ENCODE measurements at regions not wholly inside any gene's neighbourhood (a gene's known extent, or its start where the extent isn't known, plus 50 kb on each side); places are given as distances from the start of the nearest gene placed in this dataset.

GRCh38 chrX:121301356-121301755 lies 253.9 kb downstream of the GLUD2 start:
- no peaks in the 10 kb centered on the region for H3K4me1 Mint-ChIP-seq (ENCODE audit: low read depth)
- no peaks in the 10 kb centered on the region for H3K9me3 Mint-ChIP-seq
- no peaks in the 10 kb centered on the region for H3K36me3 Mint-ChIP-seq (ENCODE audit: low read depth)
- H3K27ac Mint-ChIP-seq, result no peak overlapping the region
- H3K27me3 Mint-ChIP-seq (ENCODE audit: low read depth), result no peaks in the 10 kb centered on the region
- no peak for DNase-seq (ENCODE audit: low spot score)
- no peak overlapping the region for H3K4me3 Mint-ChIP-seq

- no peak for DNase-seq (ENCODE audit: low spot score)
- Mint-ChIP-seq H3K4me3 (no peak overlapping the region), H3K27me3 (ENCODE audit: low read depth) (no peaks in the 10 kb centered on the region), H3K27ac (no peak overlapping the region), H3K36me3 (ENCODE audit: low read depth) (no peaks in the 10 kb centered on the region), H3K9me3 (no peaks in the 10 kb centered on the region), H3K4me1 (ENCODE audit: low read depth) (peaks cover under 1% of the 10 kb centered on the region)
Measured at GRCh38 chrX:121301822-121302221, 254.4 kb downstream of the GLUD2 start.

GRCh38 chrX:121307449-121307848 lies 260.0 kb downstream of the GLUD2 start:
- Mint-ChIP-seq H3K36me3 (ENCODE audit: low read depth) (no peaks in the 10 kb centered on the region), H3K4me1 (ENCODE audit: low read depth) (peaks cover 17% of the 10 kb centered on the region), H3K27ac (peak overlapping the region; percentile 93), H3K27me3 (ENCODE audit: low read depth) (no peaks in the 10 kb centered on the region), H3K9me3 (no peaks in the 10 kb centered on the region), H3K4me3 (peak overlapping the region; percentile 66)
- peak; percentile 27 for DNase-seq (ENCODE audit: low spot score)

- H3K27ac Mint-ChIP-seq, result peak overlapping the region; percentile 93
- H3K4me1 Mint-ChIP-seq (ENCODE audit: low read depth), result peaks cover 17% of the 10 kb centered on the region
- H3K27me3 Mint-ChIP-seq (ENCODE audit: low read depth), result no peaks in the 10 kb centered on the region
- peak overlapping the region; percentile 66 for H3K4me3 Mint-ChIP-seq
- no peaks in the 10 kb centered on the region for H3K36me3 Mint-ChIP-seq (ENCODE audit: low read depth)
- DNase-seq (ENCODE audit: low spot score), result peak; percentile 84
- H3K9me3 Mint-ChIP-seq, result no peaks in the 10 kb centered on the region
Measured at GRCh38 chrX:121308276-121308805, 260.9 kb downstream of the GLUD2 start.

- H3K27me3 Mint-ChIP-seq (ENCODE audit: low read depth), result no peaks in the 10 kb centered on the region
- peaks cover 17% of the 10 kb centered on the region for H3K4me1 Mint-ChIP-seq (ENCODE audit: low read depth)
- H3K27ac Mint-ChIP-seq, result no peak overlapping the region
- no peak for DNase-seq (ENCODE audit: low spot score)
- H3K4me3 Mint-ChIP-seq, result no peak overlapping the region
- no peaks in the 10 kb centered on the region for H3K9me3 Mint-ChIP-seq
- no peaks in the 10 kb centered on the region for H3K36me3 Mint-ChIP-seq (ENCODE audit: low read depth)
Measured at GRCh38 chrX:121310820-121311219, 263.4 kb downstream of the GLUD2 start.

GRCh38 chrX:121320441-121320840 lies 273.0 kb downstream of the GLUD2 start:
- H3K4me3 Mint-ChIP-seq, result no peak overlapping the region
- H3K27ac Mint-ChIP-seq, result no peak overlapping the region
- no peak for DNase-seq (ENCODE audit: low spot score)
- no peaks in the 10 kb centered on the region for H3K4me1 Mint-ChIP-seq (ENCODE audit: low read depth)
- H3K27me3 Mint-ChIP-seq (ENCODE audit: low read depth), result no peaks in the 10 kb centered on the region
- no peaks in the 10 kb centered on the region for H3K36me3 Mint-ChIP-seq (ENCODE audit: low read depth)
- no peaks in the 10 kb centered on the region for H3K9me3 Mint-ChIP-seq

GRCh38 chrX:121322159-121322558 lies 274.7 kb downstream of the GLUD2 start:
- no peaks in the 10 kb centered on the region for H3K9me3 Mint-ChIP-seq
- no peak for DNase-seq (ENCODE audit: low spot score)
- H3K36me3 Mint-ChIP-seq (ENCODE audit: low read depth), result no peaks in the 10 kb centered on the region
- H3K4me3 Mint-ChIP-seq, result no peak overlapping the region
- H3K27ac Mint-ChIP-seq, result no peak overlapping the region
- H3K27me3 Mint-ChIP-seq (ENCODE audit: low read depth), result no peaks in the 10 kb centered on the region
- no peaks in the 10 kb centered on the region for H3K4me1 Mint-ChIP-seq (ENCODE audit: low read depth)

- no peak for DNase-seq (ENCODE audit: low spot score)
- Mint-ChIP-seq H3K36me3 (ENCODE audit: low read depth) (no peaks in the 10 kb centered on the region), H3K27me3 (ENCODE audit: low read depth) (no peaks in the 10 kb centered on the region)
Measured at GRCh38 chrX:121323337-121323736, 275.9 kb downstream of the GLUD2 start.

GRCh38 chrX:121333942-121334341 lies 286.5 kb downstream of the GLUD2 start:
- no peak overlapping the region for H3K4me3 Mint-ChIP-seq
- no peaks in the 10 kb centered on the region for H3K9me3 Mint-ChIP-seq
- no peaks in the 10 kb centered on the region for H3K4me1 Mint-ChIP-seq (ENCODE audit: low read depth)
- DNase-seq (ENCODE audit: low spot score), result no peak
- H3K27ac Mint-ChIP-seq, result no peak overlapping the region
- H3K36me3 Mint-ChIP-seq (ENCODE audit: low read depth), result no peaks in the 10 kb centered on the region
- no peaks in the 10 kb centered on the region for H3K27me3 Mint-ChIP-seq (ENCODE audit: low read depth)

More at GRCh38 chrX:121323337-121323736, 275.9 kb downstream of the GLUD2 start:
- Mint-ChIP-seq H3K4me3 (no peak overlapping the region), H3K9me3 (no peaks in the 10 kb centered on the region), H3K27ac (no peak overlapping the region), H3K4me1 (ENCODE audit: low read depth) (no peaks in the 10 kb centered on the region)

GRCh38 chrX:121336831-121337421 lies 289.5 kb downstream of the GLUD2 start:
- Mint-ChIP-seq H3K4me1 (ENCODE audit: low read depth) (no peaks in the 10 kb centered on the region), H3K9me3 (no peaks in the 10 kb centered on the region), H3K4me3 (no peak overlapping the region), H3K36me3 (ENCODE audit: low read depth) (no peaks in the 10 kb centered on the region), H3K27ac (no peak overlapping the region), H3K27me3 (ENCODE audit: low read depth) (no peaks in the 10 kb centered on the region)
- DNase-seq (ENCODE audit: low spot score), result no peak

- DNase-seq (ENCODE audit: low spot score), result no peak
- Mint-ChIP-seq H3K36me3 (ENCODE audit: low read depth) (no peaks in the 10 kb centered on the region), H3K27ac (no peak overlapping the region), H3K4me1 (ENCODE audit: low read depth) (no peaks in the 10 kb centered on the region), H3K27me3 (ENCODE audit: low read depth) (no peaks in the 10 kb centered on the region), H3K4me3 (no peak overlapping the region), H3K9me3 (no peaks in the 10 kb centered on the region)
Measured at GRCh38 chrX:121337816-121338215, 290.4 kb downstream of the GLUD2 start.

GRCh38 chrX:121349263-121349662 lies 301.9 kb downstream of the GLUD2 start:
- Mint-ChIP-seq H3K27me3 (ENCODE audit: low read depth) (no peaks in the 10 kb centered on the region), H3K36me3 (ENCODE audit: low read depth) (no peaks in the 10 kb centered on the region), H3K4me1 (ENCODE audit: low read depth) (no peaks in the 10 kb centered on the region), H3K9me3 (no peaks in the 10 kb centered on the region), H3K4me3 (no peak overlapping the region), H3K27ac (no peak overlapping the region)
- no peak for DNase-seq (ENCODE audit: low spot score)

- no peak overlapping the region for H3K27ac Mint-ChIP-seq
- H3K27me3 Mint-ChIP-seq (ENCODE audit: low read depth), result no peaks in the 10 kb centered on the region
- no peak for DNase-seq (ENCODE audit: low spot score)
- H3K4me3 Mint-ChIP-seq, result no peak overlapping the region
- no peaks in the 10 kb centered on the region for H3K36me3 Mint-ChIP-seq (ENCODE audit: low read depth)
- H3K9me3 Mint-ChIP-seq, result no peaks in the 10 kb centered on the region
- no peaks in the 10 kb centered on the region for H3K4me1 Mint-ChIP-seq (ENCODE audit: low read depth)
Measured at GRCh38 chrX:121356139-121356849, 308.9 kb downstream of the GLUD2 start.

- Mint-ChIP-seq H3K27ac (no peak overlapping the region), H3K4me1 (ENCODE audit: low read depth) (no peaks in the 10 kb centered on the region), H3K9me3 (no peaks in the 10 kb centered on the region), H3K27me3 (ENCODE audit: low read depth) (no peaks in the 10 kb centered on the region), H3K36me3 (ENCODE audit: low read depth) (no peaks in the 10 kb centered on the region), H3K4me3 (no peak overlapping the region)
- DNase-seq (ENCODE audit: low spot score), result no peak
Measured at GRCh38 chrX:121356850-121357171, 309.4 kb downstream of the GLUD2 start.

- H3K36me3 Mint-ChIP-seq (ENCODE audit: low read depth), result no peaks in the 10 kb centered on the region
- no peak overlapping the region for H3K27ac Mint-ChIP-seq
- DNase-seq (ENCODE audit: low spot score), result no peak
- peaks cover 3% of the 10 kb centered on the region for H3K9me3 Mint-ChIP-seq
- H3K4me1 Mint-ChIP-seq (ENCODE audit: low read depth), result no peaks in the 10 kb centered on the region
- no peaks in the 10 kb centered on the region for H3K27me3 Mint-ChIP-seq (ENCODE audit: low read depth)
- no peak overlapping the region for H3K4me3 Mint-ChIP-seq
Measured at GRCh38 chrX:121360280-121360679, 312.9 kb downstream of the GLUD2 start.

Measured in T-helper 2 cell treated with Interferon-gamma antibody and Interleukin-4, amounts not matched to agents 5 μg/mL and 100 μg/mL, for 36 hours (primary cell).